GM12873 (cell line): ENCODE measurements at regions not wholly inside any gene's neighbourhood (a gene's known extent, or its start where the extent isn't known, plus 50 kb on each side); places are given as distances from the start of the nearest gene placed in this dataset.

Source experiments
- TF ChIP-seq, protein P1 (sequence below): IDR thresholded peaks from 2 replicates; pipeline ENCODE4 v1.5.1; 2012; ENCODE audit warnings: low read depth, mild to moderate bottlenecking, moderate library complexity, low read length, control low read depth; ENCODE audit not compliant: insufficient read depth; ENCODE audit errors: missing control alignments

DNA sequence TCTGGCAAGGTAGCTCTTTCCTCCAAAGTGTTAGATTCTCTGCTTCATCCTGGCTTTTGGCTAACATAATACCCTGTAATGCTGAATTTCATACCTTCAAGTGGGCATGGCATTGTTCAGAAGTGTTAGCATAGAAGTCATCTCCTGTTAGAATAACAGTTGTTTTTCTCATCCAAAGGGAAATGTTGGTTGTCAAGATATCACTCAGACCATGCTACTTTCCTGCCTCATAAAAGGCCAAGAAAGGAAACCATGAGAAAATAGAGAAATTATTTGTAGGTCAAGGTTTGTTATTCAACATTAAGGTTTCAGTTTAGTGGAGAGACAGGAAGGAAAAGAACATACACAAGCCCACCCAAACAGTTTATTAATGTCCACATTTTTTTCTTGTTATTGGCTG is 472.5 kb downstream of the ARHGEF28 start:
- TF ChIP-seq, protein P1, sequence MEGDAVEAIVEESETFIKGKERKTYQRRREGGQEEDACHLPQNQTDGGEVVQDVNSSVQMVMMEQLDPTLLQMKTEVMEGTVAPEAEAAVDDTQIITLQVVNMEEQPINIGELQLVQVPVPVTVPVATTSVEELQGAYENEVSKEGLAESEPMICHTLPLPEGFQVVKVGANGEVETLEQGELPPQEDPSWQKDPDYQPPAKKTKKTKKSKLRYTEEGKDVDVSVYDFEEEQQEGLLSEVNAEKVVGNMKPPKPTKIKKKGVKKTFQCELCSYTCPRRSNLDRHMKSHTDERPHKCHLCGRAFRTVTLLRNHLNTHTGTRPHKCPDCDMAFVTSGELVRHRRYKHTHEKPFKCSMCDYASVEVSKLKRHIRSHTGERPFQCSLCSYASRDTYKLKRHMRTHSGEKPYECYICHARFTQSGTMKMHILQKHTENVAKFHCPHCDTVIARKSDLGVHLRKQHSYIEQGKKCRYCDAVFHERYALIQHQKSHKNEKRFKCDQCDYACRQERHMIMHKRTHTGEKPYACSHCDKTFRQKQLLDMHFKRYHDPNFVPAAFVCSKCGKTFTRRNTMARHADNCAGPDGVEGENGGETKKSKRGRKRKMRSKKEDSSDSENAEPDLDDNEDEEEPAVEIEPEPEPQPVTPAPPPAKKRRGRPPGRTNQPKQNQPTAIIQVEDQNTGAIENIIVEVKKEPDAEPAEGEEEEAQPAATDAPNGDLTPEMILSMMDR, result no peak

DNA sequence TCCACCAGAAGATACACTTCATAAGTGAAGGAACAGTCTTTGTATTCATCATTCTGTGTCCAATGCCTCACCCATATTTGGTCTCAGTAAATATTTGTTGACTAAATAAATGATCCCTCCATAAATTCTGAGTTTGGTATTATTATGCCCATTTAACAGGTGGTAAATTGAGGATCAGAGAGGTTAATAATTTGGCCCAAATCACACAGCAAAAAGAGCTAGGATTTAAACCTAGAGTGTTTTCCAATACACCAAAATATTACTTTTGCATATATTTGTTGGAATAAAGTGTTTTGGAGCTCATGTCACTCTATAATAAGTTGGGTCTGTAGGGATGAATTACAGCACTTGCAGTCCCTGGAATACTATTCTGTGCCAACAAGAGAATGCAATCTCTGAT is 470.3 kb downstream of the ARHGEF28 start:
- TF ChIP-seq, protein P1, result no peak

DNA sequence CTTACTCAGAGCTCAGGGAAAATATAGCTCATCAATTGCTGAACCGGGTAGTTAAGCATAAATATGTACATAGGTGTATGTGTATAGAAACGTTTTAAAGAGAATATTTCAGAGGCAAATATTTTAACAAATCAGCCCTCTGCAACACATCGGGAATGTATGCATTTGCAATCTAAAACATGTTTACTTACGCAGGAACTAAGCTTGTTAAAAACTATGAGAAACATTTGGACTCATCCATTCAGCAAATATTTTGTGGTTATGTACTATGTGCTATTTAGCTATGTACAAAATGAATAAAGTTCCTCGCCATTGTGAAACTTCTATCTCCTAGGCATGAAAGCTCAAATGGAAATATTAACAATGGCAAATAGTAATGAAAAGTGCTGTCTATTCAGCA is 469.9 kb downstream of the ARHGEF28 start:
- TF ChIP-seq, protein P1, result no peak

DNA sequence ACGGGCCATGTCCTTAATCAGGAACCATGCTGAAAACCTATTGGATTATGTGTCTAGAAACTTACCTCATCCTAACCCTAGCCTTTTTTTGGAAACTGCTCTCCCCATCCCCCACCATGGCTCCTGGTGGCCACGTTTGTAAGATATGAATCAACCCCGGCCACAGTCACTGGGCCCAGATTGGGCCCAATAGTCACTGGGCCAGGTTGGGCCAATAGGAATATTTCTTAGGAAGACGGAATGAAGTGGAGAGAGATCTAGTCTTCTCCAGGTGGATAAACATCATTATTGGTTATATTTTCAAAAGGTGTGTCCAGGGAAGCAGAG is 468.7 kb downstream of the ARHGEF28 start:
- TF ChIP-seq, protein P1, result no peak

DNA sequence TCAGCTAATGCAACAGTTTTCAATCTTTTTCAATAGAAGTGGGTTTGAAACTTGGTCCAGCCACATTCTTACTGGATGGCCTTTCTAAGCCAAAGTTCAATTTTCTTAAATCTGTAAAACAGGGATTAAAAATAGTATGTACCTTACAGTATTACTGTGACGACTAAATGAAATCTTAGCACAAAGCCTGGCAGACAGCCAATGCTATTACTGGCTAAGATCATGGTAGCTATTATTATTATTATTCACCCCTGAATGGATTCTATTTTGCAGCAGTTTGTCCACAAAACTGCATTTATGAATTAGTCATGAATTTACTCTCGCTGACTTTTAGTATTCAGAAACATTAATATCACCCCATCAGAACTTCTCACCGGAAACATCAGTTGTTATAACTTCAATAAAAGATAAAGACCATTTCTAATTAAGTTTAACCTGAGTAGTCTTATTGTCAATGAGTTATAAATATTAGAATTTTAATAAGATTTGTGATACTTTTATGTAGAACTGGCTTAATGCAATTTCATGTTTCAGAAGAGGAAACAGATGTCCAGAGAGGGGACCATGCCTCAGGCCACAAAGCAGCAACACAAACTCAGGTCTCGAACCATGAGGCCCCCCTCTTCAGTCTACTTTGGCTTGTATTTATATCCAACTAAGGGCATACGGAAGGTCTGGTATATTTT is 468.2 kb downstream of the ARHGEF28 start:
- TF ChIP-seq, protein P1, result no peak

GRCh38 chr5:74093561-74093960 is 467.6 kb downstream of the ARHGEF28 start:
- TF ChIP-seq, protein P1, result no peak

DNA sequence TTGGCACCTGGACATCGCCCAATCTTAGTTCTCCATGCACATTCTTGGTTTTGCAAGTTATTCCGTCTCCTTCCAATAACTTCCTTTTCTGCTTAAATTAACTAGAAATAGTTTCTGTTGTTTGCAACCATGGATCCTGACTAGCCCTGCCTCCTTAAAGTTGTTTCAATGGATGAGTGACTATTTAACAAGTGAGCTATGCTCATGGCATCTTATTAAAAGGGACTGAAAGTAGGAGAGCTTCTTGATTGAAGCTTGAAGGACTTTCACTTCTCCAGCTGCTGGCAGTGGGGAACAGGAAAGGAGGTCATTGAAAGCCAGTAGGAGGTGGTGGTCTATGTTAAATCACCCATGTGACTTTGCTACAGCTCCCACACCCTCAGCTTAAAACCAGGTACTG is 466.8 kb downstream of the ARHGEF28 start:
- TF ChIP-seq, protein P1, result no peak
